ENCODE measurements at regions not wholly inside any gene's neighbourhood (a gene's known extent, or its start where the extent isn't known, plus 50 kb on each side); places are given as distances from the start of the nearest gene placed in this dataset.
"Not testable (repeated sequence)": the region's sequence is repeated elsewhere in the genome, so short reads cannot be mapped to it uniquely, and the experiment has no call there.

DNA sequence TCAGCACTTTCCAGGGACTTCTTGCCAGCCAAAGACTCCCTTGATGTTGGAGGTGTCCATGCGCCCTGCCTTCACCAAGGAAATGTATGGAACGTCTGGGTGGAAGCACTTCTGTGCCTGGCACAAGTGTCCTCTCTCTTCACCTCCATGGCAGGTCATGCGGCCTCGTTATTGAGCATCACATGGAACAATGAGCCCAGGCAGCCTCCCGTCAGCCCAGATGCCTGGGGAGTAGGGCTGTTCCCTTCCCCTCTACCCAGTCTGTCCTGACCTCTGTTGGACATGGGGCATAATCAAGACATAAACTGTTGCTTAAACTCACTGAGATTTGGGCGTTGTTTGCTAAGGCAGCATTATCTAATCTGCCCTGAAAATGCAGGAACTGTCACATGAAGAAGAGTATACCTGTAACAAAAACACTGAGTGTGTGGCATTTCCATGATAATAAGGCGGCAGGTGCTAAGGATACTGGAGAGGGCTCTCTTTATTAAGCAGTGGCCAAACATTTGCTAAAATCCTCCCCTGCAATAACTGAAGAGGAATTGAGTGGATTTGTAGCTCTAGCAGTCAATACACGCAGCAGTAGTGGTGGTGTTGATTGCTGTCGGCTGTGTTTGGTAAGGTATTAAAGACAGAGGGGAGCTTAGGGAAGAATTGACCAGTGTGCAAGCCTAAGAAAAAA, 338.2 kb upstream of the ATP10A start:
- no peak for DNase-seq (ENCODE audit: low read depth)
- H3K4me3 ChIP-seq (ENCODE audit: low read length): no peak overlapping the region
- TF ChIP-seq CTCF (conservative IDR thresholded peaks at IDR 0.05; ENCODE audit: low read length): no peak

GRCh38 chr15:26200427-26200826, 337.3 kb upstream of the ATP10A start:
- no peak overlapping the region for H3K4me3 ChIP-seq (ENCODE audit: low read length)
- no peak for TF ChIP-seq CTCF (conservative IDR thresholded peaks at IDR 0.05; ENCODE audit: low read length)
- DNase-seq (ENCODE audit: low read depth): no peak

DNA sequence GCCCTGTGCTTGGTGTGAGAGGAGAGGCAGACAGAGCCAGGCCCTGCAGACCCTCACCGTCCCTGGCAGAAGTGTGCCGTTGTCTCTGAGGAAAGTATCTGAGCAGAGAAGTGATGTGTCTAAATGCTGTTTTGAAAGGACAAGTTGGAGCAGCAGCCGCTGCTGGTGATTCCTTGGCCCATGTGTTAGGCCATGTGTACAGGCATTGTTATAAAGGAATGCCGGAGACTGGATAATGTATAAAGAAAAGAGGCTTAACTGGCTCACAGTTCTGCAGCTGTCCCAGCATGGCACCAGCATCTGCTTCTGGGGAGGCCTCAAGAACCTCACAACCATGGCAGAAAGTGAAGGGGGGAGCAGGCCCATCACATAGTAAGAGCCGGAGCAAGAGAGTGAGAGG, 334.6 kb upstream of the ATP10A start:
- H3K4me3 ChIP-seq (ENCODE audit: low read length): no peak overlapping the region
- no peak for TF ChIP-seq CTCF (conservative IDR thresholded peaks at IDR 0.05; ENCODE audit: low read length)
- DNase-seq (ENCODE audit: low read depth): no peak

DNA sequence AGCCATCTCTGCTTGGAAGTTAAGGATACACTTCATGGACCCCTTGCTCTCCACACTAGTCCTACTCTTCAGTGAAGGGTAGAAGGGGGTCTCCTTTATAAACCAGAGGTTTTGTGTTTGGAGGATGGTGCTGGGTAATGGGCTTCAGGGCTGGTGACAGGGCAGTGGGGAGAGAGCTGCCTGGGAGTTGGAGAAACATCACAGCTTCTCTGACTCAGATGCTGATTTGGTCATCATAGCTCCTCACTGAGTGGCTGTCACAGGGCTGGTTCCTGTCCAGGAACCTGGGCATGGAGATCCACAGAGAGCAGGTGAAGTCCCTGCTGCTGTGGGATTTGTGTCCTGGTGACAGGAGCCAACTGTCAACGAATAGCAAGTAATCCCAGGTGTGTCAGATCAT, 333.9 kb upstream of the ATP10A start:
- no peak for DNase-seq (ENCODE audit: low read depth)
- no peak overlapping the region for H3K4me3 ChIP-seq (ENCODE audit: low read length)
- no peak for TF ChIP-seq CTCF (conservative IDR thresholded peaks at IDR 0.05; ENCODE audit: low read length)

DNA sequence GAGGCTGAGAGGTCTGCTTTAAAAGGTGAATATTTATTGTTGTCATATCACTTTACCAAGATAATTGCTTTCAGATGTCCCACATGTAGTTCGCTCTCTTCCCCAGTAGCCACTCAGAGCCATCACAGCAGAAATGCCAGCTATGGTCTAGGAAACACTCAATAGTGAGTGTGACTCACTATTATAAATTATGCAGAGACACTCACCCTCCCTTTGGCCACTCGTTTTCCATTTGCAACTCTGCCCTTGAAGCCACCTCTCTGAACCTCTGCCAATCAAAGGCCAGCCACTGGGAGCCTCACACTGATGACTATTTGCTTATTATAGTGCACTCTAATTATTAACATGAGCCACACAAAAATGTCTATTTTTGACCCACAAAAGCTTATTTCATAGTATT, 328.1 kb upstream of the ATP10A start:
- no peak for TF ChIP-seq CTCF (conservative IDR thresholded peaks at IDR 0.05; ENCODE audit: low read length)
- no peak for DNase-seq (ENCODE audit: low read depth)
- no peak overlapping the region for H3K4me3 ChIP-seq (ENCODE audit: low read length)

DNA sequence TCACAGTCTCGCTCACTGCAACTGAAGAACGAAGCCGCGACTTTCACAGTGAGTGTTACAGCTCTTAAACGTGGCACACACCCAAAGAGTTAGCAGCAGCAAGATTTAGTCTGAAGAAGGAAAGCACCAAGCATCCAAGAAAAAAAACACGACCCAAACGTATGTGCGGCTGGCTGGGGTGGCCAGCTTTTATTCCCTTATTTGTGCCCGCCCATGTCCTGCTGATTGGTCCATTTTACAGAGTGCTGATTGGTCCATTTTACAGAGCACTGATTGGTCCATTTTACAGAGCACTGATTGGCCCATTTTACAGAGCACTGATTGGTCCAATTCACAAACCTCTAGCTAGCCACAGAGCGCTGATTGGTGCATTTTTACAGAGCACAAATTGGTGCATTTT, 323.0 kb upstream of the ATP10A start:
- H3K4me3 ChIP-seq (ENCODE audit: low read length); DNase-seq (ENCODE audit: low read depth): not testable (repeated sequence)

DNA sequence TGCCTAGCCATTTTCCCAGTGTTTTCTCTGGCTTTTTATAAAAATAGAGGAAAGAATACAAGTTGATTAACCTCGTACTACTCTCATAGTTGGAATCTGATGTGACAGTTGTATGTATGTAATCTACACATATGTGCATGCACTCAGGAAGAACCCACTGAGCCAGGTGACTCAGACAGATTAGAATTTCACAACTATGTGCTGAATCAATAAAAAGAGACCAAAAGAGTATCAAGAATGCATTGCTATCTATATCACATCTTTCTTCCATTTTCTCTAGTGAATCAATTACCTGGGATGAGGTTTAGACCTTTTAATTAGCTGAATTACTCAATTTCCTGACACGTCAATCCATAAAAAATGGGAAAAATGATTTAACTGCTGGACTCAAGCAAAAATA, 319.3 kb upstream of the ATP10A start:
- DNase-seq (ENCODE audit: low read depth): no peak
- TF ChIP-seq CTCF (conservative IDR thresholded peaks at IDR 0.05; ENCODE audit: low read length): no peak
- H3K4me3 ChIP-seq (ENCODE audit: low read length): no peak overlapping the region

DNA sequence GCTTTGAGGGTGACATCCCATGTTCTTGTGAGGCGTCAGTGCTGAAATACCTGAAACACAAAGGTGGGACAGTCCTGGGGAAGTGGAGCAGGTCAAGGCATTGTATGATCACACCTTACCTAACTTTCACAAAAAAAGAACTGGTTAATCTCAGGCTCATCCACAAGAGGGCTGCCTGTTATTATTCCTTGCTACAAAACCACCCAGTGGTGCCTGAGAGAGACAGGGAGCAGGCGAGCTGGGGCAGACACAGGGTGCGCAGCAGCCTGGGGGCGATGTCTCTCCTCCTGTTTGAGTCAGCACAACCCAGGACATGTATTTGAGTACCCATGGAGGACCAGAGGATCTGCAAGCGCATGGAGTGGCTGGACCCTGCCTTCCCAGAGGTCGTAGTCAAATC, 316.8 kb upstream of the ATP10A start:
- no peak for DNase-seq (ENCODE audit: low read depth)
- no peak; the same call in 1 of the 2 replicates for TF ChIP-seq CTCF (conservative IDR thresholded peaks at IDR 0.05; ENCODE audit: low read length)
- H3K4me3 ChIP-seq (ENCODE audit: low read length): no peak overlapping the region

Measured in AG10803 (cell line).